GM12878 (cell line): ENCODE measurements at regions not wholly inside any gene's neighbourhood (a gene's known extent, or its start where the extent isn't known, plus 50 kb on each side); places are given as distances from the start of the nearest gene placed in this dataset.

Experiments used
- ATAC-seq: fragments of 200-7000 bp; cut with Tn5 transposase; 3 replicates; pipeline ENCODE4 v1.9.1; 2020; ENCODE audit warnings: mild to moderate bottlenecking, moderate library complexity
- BruUV-seq: library from RNA; stranded (reverse); fragments of 400-500 nt; replicated peaks from 2 replicates; lab custom pipeline; 2021; lab: Mats Ljungman, UMichigan
- CTCF ChIA-PET: fragments of 300-600 bp; sonication (Branson Sonifier 250); formaldehyde crosslinking; extraction: SDS; loops from one replicate; lab custom pipeline; 2021; ENCODE audit warnings: inconsistent platforms; lab: Yijun Ruan, JAX
- POLR2A ChIA-PET: fragments of 350-600 bp; formaldehyde crosslinking; extraction: SDS; loops from one replicate; lab custom pipeline; 2021; ENCODE audit warnings: inconsistent platforms; lab: Charles Lee
- RAD21 ChIA-PET: fragments of 300-600 bp; sonication (Branson Sonifier 250); formaldehyde crosslinking; loops from one replicate; lab custom pipeline; 2023; ENCODE audit warnings: antibody characterized with exemption; ENCODE audit not compliant: unreplicated experiment; lab: Charles Lee
- SMC1A ChIA-PET: fragments of 300-600 bp; sonication (Branson Sonifier 250); formaldehyde crosslinking; loops from one replicate; lab custom pipeline; 2023; ENCODE audit not compliant: unreplicated experiment, uncharacterized antibody; lab: Charles Lee
- DNase-seq: peaks from one replicate; pipeline ENCODE4 v3.0.0-alpha.2; 2011; ENCODE audit warnings: low read depth, low spot score
- FAIRE-seq: peaks from 3 replicates; lab custom pipeline; 2011; peaks lifted over from hg19 to GRCh38; lab: Jason Lieb, UNC
- H2AFZ ChIP-seq: 2 replicates; pipeline ENCODE4 v1.6.0; 2011; ENCODE audit warnings: low read depth, low read length, control low read depth; ENCODE audit not compliant: control insufficient read depth
- H3K27ac ChIP-seq: 2 replicates; pipeline ENCODE4 v1.5.1; 2011; ENCODE audit warnings: control low read depth; ENCODE audit not compliant: control insufficient read depth, insufficient read depth
- H3K27me3 ChIP-seq, 2 experiments: replicated peaks in 1 of 2; 2 replicates each; pipeline versions ENCODE4 v1.6.0 to v1.6.1; 2011; ENCODE audit warnings: low read length in 1 of 2; ENCODE audit not compliant: control insufficient read depth in 2 of 2, insufficient read depth in 2 of 2
- H3K36me3 ChIP-seq, 2 experiments: 2 replicates each; pipeline ENCODE4 v1.5.1; 2011; ENCODE audit warnings: low read length in 1 of 2; ENCODE audit not compliant: control insufficient read depth in 2 of 2, insufficient read depth in 2 of 2
- H3K4me1 ChIP-seq: 2 replicates; pipeline ENCODE4 v1.6.1; 2011; ENCODE audit warnings: mild to moderate bottlenecking, low read length, moderate library complexity, mixed read lengths; ENCODE audit not compliant: control insufficient read depth, insufficient read depth
- H3K4me2 ChIP-seq: 2 replicates; pipeline ENCODE4 v1.6.0; 2011; ENCODE audit warnings: control low read depth; ENCODE audit not compliant: control insufficient read depth, insufficient read depth
- H3K4me3 ChIP-seq: fragments of 200-600 bp; sonication (generic); 2 replicates; pipeline ENCODE4 v1.5.1; 2016
- H3K79me2 ChIP-seq: 2 replicates; pipeline ENCODE4 v1.6.0; 2011; ENCODE audit warnings: low read length; ENCODE audit not compliant: control insufficient read depth, insufficient read depth
- H3K9ac ChIP-seq: 2 replicates; pipeline ENCODE4 v1.8.0; 2011; ENCODE audit warnings: low read length, control low read depth, mixed read lengths; ENCODE audit not compliant: control insufficient read depth, insufficient read depth
- H3K9me3 ChIP-seq: replicated peaks from 3 replicates; pipeline ENCODE4 v1.5.1; 2011; ENCODE audit warnings: mild to moderate bottlenecking, low read length; ENCODE audit not compliant: control insufficient read depth, insufficient read depth
- H4K20me1 ChIP-seq: 2 replicates; pipeline ENCODE4 v1.6.0; 2011; ENCODE audit not compliant: control insufficient read depth, insufficient read depth
- BACH1 ChIP-seq: fragments of 450-650 bp; IDR thresholded peaks from 2 replicates; pipeline ENCODE4 v1.6.1; 2017; ENCODE audit warnings: mild to moderate bottlenecking, borderline replicate concordance
- BHLHE40 ChIP-seq, 2 experiments: fragments of 450-650 bp in 1 of 2; IDR thresholded peaks; 2 replicates each; pipeline ENCODE4 v1.6.1; 2011 to 2017; ENCODE audit warnings: low read depth in 2 of 2, borderline replicate concordance in 1 of 2, improper control_type of control experiment in 1 of 2, low read length in 1 of 2, mild to moderate bottlenecking in 1 of 2
- EED ChIP-seq: sonication (generic); IDR thresholded peaks from 2 replicates; pipeline ENCODE4 v1.6.1; 2016; ENCODE audit warnings: antibody characterized with exemption, low read depth
- FOXM1 ChIP-seq: IDR thresholded peaks from 2 replicates; pipeline ENCODE4 v1.6.1; 2012; ENCODE audit warnings: low read depth, mild to moderate bottlenecking, inconsistent platforms, low read length, moderate library complexity
- HDAC6 ChIP-seq: fragments of 200-600 bp; sonication (generic); IDR thresholded peaks from one replicate; pipeline ENCODE4 v1.8.0; 2017; ENCODE audit warnings: antibody characterized with exemption; ENCODE audit not compliant: unreplicated experiment
- NFIC ChIP-seq: IDR thresholded peaks from 2 replicates; pipeline ENCODE4 v1.6.1; 2012; ENCODE audit warnings: low read depth, mild to moderate bottlenecking, inconsistent platforms, low read length, moderate library complexity
- NFYA ChIP-seq: IDR thresholded peaks from 2 replicates; pipeline ENCODE4 v1.6.1; 2011; ENCODE audit warnings: low read depth, mild to moderate bottlenecking, low read length, improper control_type of control experiment, borderline replicate concordance
- SUZ12 ChIP-seq: fragments of 200-600 bp; sonication (generic); IDR thresholded peaks from one replicate; pipeline ENCODE4 v1.6.1; 2018; ENCODE audit warnings: antibody characterized with exemption, mild to moderate bottlenecking; ENCODE audit not compliant: unreplicated experiment
- TAF1 ChIP-seq: IDR thresholded peaks from 2 replicates; pipeline ENCODE4 v1.6.1; 2011; ENCODE audit warnings: mild to moderate bottlenecking, low read depth, low read length, borderline replicate concordance
- WGBS: methylation state at CpG from one replicate; pipeline ENCODE4 v1.1.6; 2016; ENCODE audit warnings: low lambda C conversion rate; ENCODE audit not compliant: insufficient replicate concordance, insufficient coverage; ENCODE audit errors: missing lambda C conversion rate; 5-methylcytosine and 5-hydroxymethylcytosine counted together
- in situ Hi-C: fragments of 300-500 bp; cut with MboI; formaldehyde crosslinking; loops from 9 replicates; pipeline ENCODE4 v1.14.3; 2018; ENCODE audit warnings: mixed read lengths
- intact Hi-C: fragments of 100-400 bp; cut with micrococcal nuclease; formaldehyde crosslinking; loops from one replicate; pipeline ENCODE4 v1.14.2; 2022; ENCODE audit not compliant: unreplicated experiment
- TF ChIP-seq, protein P1 (sequence below): IDR thresholded peaks from 2 replicates; pipeline ENCODE4 v1.6.1; 2012; ENCODE audit warnings: low read depth, low read length, improper control_type of control experiment
- TF ChIP-seq, protein P2 (sequence below): fragments of 450-650 bp; IDR thresholded peaks from 2 replicates; pipeline ENCODE4 v1.6.1; 2017; ENCODE audit warnings: borderline replicate concordance

DNA sequence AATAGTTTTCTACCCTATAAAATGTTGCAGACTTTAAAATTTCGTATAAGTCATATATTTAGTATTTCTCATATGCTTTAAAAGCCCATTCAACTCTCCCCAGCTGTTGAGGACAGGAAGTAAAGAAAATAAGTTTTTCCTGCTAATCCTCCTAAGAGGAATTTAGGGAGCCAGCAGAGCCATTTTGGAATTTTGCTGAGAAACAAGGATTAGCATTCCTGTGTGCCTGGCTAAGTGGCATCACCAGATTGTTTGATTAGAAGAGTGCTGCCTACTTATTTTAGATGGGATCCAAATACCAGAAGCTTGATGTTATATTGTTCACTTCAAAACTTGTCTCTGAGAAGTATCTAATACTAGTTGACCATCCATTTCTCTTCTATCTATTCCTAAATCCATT, 131.2 kb upstream of the HHIP start (continued):
- TF ChIP-seq TAF1, result no peak
- no peak for TF ChIP-seq FOXM1

DNA sequence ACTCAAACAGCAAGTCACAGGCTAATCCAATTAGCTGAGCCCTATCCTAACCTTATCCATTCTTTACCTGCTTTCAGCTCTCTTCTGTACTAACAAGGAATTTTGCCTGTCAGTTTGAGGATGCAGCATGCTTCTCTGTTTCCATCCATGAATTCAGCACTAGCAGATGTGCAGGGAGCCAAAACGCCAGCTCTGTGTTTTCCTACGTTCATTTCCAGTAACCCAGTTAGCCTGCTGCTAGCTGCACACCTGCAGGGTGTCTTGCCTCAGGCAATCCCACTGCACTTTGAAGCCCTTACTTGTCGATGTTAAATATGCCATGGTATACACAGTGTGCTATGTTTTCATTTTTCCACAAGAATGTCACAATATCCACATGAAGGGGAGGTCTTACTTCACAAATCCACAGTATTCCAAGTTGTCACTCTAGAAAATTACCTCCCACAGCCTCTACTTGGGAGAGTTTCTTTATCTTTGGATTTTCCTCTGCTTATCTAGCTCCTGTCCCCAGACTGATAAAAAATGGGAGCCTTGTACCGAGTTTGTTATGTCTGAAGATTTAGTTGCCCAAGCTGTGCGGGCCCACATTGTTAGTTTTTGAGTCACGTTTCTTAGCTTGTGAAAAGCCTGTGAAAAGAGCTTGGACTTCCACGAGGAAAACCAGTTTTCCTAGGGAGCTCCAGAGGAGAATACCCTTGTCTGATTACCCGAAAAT, 127.6 kb upstream of the HHIP start:
- intact Hi-C loops (no loop called here), in situ Hi-C loops (no loop called here)
- no peaks in the 10 kb centered on the region for H3K36me3 ChIP-seq
- SMC1A ChIA-PET, result interaction anchor here (0.6 to 1.1 kb wide), 2 partner anchors 18 to 30 kb away, joined by 3 to 4 read pairs; no protein-coding TSS in a partner anchor
- H3K79me2 ChIP-seq, result no peaks in the 10 kb centered on the region
- TF ChIP-seq SUZ12 (no peak), BACH1 (no peak), EED (no peak)
- no TSS peak for BruUV-seq
- H3K9ac ChIP-seq, result no peak overlapping the region
- no peak for ATAC-seq
- H3K4me1 ChIP-seq, result no peaks in the 10 kb centered on the region
- POLR2A ChIA-PET, result no interaction called here
- WGBS, result 10% methylated on average over 8 of the region's 8 CpGs
- no peak overlapping the region for H3K27ac ChIP-seq
- RAD21 ChIA-PET, result no interaction called here
- H4K20me1 ChIP-seq, result no peaks in the 10 kb centered on the region
- no peak overlapping the region for H2AFZ ChIP-seq
- CTCF ChIA-PET, result no interaction called here
- no peak for DNase-seq
- no peak overlapping the region for H3K4me2 ChIP-seq
- no peaks in the 10 kb centered on the region for H3K27me3 ChIP-seq
- FAIRE-seq, result no peak
- H3K9me3 ChIP-seq, result no peaks in the 10 kb centered on the region
- no peak overlapping the region for H3K4me3 ChIP-seq

DNA sequence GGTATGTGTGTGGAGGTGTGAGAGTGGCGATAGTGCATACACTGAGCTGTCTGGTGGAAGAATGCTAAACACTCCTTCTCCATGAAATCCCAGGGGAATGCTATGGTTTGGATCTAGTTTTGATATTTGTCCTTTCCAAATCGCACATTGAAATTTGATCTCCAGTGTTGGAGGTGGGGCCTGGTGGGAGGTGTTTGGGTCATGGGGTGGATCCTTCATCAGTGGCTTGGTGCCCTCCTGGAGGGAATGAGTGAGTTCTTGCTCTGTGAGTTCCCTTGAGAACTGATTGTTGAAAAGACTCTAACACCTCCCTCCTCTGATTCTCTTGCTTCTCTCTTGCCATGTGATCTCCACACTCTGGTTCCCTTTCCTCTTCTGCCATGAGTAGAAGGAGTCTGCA, 114.1 kb upstream of the HHIP start:
- no peaks in the 10 kb centered on the region for H3K4me1 ChIP-seq
- ATAC-seq, result no peak
- intact Hi-C loops (no loop called here), in situ Hi-C loops (no loop called here)
- ChIA-PET POLR2A (no interaction called here), SMC1A (no interaction called here), RAD21 (no interaction called here), CTCF (no interaction called here)
- H3K36me3 ChIP-seq, result no peaks in the 10 kb centered on the region
- no peaks in the 10 kb centered on the region for H3K79me2 ChIP-seq
- DNase-seq, result no peak
- peaks cover 0 to 7% of the 10 kb centered on the region in 2 experiments; a peak in 1 of 4 replicates for H3K27me3 ChIP-seq
- WGBS, result 3% methylated on average over 2 of the region's 2 CpGs
- no peak overlapping the region for H3K9ac ChIP-seq
- no peaks in the 10 kb centered on the region for H3K9me3 ChIP-seq
- no peak overlapping the region for H3K27ac ChIP-seq
- FAIRE-seq, result no peak
- H4K20me1 ChIP-seq, result no peaks in the 10 kb centered on the region
- no peak overlapping the region for H2AFZ ChIP-seq
- BruUV-seq, result no TSS peak
- no peak overlapping the region for H3K4me2 ChIP-seq
- no peak overlapping the region for H3K4me3 ChIP-seq
- no peak for TF ChIP-seq NFIC
- no peak for TF ChIP-seq NFYA
- TF ChIP-seq, protein P1, sequence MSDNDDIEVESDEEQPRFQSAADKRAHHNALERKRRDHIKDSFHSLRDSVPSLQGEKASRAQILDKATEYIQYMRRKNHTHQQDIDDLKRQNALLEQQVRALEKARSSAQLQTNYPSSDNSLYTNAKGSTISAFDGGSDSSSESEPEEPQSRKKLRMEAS, result no peak
- TF ChIP-seq BHLHE40 (IDR thresholded peaks at IDR 0.05; ENCODE audit: borderline replicate concordance in 1 of 2, low read depth in 2 of 2, low read length in 1 of 2), result no peak
- TF ChIP-seq HDAC6, result no peak
- TF ChIP-seq, protein P2, sequence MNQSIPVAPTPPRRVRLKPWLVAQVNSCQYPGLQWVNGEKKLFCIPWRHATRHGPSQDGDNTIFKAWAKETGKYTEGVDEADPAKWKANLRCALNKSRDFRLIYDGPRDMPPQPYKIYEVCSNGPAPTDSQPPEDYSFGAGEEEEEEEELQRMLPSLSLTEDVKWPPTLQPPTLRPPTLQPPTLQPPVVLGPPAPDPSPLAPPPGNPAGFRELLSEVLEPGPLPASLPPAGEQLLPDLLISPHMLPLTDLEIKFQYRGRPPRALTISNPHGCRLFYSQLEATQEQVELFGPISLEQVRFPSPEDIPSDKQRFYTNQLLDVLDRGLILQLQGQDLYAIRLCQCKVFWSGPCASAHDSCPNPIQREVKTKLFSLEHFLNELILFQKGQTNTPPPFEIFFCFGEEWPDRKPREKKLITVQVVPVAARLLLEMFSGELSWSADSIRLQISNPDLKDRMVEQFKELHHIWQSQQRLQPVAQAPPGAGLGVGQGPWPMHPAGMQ, result no peak
